ENCODE measurements at regions not wholly inside any gene's neighbourhood (a gene's known extent, or its start where the extent isn't known, plus 50 kb on each side); places are given as distances from the start of the nearest gene placed in this dataset.

DNA sequence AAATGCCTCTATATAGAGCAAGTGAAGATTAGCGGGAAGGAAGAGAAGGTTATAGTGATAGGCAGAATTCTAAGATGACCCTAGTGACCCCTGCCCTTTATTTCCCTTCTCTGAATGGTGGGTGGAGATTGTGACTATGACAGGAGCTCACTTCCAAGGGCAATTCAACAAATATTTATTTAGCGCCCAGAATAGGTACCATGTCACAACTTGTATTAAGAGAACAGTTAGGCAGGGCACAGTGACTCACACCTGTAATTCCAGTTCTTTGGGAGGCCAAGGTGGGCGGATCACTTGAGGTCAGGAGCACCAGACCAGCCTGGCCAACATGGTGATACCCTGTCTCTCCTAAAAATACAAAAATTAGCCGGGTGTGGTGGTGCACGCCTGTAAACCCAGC, 236.0 kb upstream of the POGK start:
- TF ChIP-seq, protein P1, sequence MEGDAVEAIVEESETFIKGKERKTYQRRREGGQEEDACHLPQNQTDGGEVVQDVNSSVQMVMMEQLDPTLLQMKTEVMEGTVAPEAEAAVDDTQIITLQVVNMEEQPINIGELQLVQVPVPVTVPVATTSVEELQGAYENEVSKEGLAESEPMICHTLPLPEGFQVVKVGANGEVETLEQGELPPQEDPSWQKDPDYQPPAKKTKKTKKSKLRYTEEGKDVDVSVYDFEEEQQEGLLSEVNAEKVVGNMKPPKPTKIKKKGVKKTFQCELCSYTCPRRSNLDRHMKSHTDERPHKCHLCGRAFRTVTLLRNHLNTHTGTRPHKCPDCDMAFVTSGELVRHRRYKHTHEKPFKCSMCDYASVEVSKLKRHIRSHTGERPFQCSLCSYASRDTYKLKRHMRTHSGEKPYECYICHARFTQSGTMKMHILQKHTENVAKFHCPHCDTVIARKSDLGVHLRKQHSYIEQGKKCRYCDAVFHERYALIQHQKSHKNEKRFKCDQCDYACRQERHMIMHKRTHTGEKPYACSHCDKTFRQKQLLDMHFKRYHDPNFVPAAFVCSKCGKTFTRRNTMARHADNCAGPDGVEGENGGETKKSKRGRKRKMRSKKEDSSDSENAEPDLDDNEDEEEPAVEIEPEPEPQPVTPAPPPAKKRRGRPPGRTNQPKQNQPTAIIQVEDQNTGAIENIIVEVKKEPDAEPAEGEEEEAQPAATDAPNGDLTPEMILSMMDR (IDR thresholded peaks at IDR 0.05; ENCODE audit: insufficient read depth, low read depth, low read length): no peak
- POLR2A ChIA-PET: no interaction called here
- H3K4me3 ChIP-seq (ENCODE audit: low read depth, low read length): no peak overlapping the region
- CTCF ChIA-PET: no interaction called here
- no peak for DNase-seq (ENCODE audit: low read depth)
- H3K27me3 ChIP-seq (ENCODE audit: control insufficient read depth, insufficient read depth, low read length): no peaks in the 10 kb centered on the region
- no peaks in the 10 kb centered on the region for H3K36me3 ChIP-seq (ENCODE audit: control insufficient read depth, insufficient read depth, low read length)

DNA sequence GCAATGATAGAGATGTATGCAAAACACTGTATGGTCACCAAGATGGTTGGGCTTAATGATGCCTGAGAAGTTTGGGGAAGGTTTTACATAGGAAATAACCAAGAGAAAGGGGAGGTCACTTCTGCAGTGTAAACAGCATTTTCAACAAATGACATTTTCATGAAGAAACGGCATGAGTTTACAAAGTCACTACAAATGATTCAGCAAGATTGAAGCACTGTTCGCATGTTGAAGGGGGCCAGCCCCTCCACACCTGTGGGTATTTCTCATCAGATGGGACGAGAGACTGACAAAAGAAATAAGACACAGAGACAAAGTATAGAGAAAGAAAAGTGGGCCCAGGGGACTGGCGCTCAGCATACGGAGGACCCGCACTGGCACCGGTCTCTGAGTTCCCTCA, 234.1 kb upstream of the POGK start:
- POLR2A ChIA-PET: no interaction called here
- CTCF ChIA-PET: no interaction called here
- H3K4me3 ChIP-seq (ENCODE audit: low read depth, low read length): no peak overlapping the region

GRCh38 chr1:166612886-166613285, 226.4 kb upstream of the POGK start:
- TF ChIP-seq, protein P1 (IDR thresholded peaks at IDR 0.05; ENCODE audit: insufficient read depth, low read depth, low read length): no peak
- POLR2A ChIA-PET: no interaction called here
- DNase-seq (ENCODE audit: low read depth): no peak
- no peak overlapping the region for H3K4me3 ChIP-seq (ENCODE audit: low read depth, low read length)
- CTCF ChIA-PET: no interaction called here
- H3K27me3 ChIP-seq (ENCODE audit: control insufficient read depth, insufficient read depth, low read length): no peaks in the 10 kb centered on the region
- H3K36me3 ChIP-seq (ENCODE audit: control insufficient read depth, insufficient read depth, low read length): no peaks in the 10 kb centered on the region

More for the DNA sequence above, 234.1 kb upstream of the POGK start:
- DNase-seq (ENCODE audit: low read depth): no peak
- no peaks in the 10 kb centered on the region for H3K27me3 ChIP-seq (ENCODE audit: control insufficient read depth, insufficient read depth, low read length)
- TF ChIP-seq, protein P1 (IDR thresholded peaks at IDR 0.05; ENCODE audit: insufficient read depth, low read depth, low read length): no peak
- no peaks in the 10 kb centered on the region for H3K36me3 ChIP-seq (ENCODE audit: control insufficient read depth, insufficient read depth, low read length)

- DNase-seq (ENCODE audit: low read depth): no peak
- Histone ChIP-seq H3K36me3 (ENCODE audit: control insufficient read depth, insufficient read depth, low read length) (no peaks in the 10 kb centered on the region), H3K27me3 (ENCODE audit: control insufficient read depth, insufficient read depth, low read length) (no peaks in the 10 kb centered on the region), H3K4me3 (ENCODE audit: low read depth, low read length) (no peak overlapping the region)
- CTCF ChIA-PET: interaction anchor here (0.8 kb wide), 1 partner anchor 8 kb away, joined by 3 read pairs; no protein-coding TSS in a partner anchor
- POLR2A ChIA-PET: no interaction called here
- TF ChIP-seq, protein P1 (IDR thresholded peaks at IDR 0.05; ENCODE audit: insufficient read depth, low read depth, low read length): no peak
Observed at GRCh38 chr1:166616206-166616605, 223.1 kb upstream of the POGK start.

DNA sequence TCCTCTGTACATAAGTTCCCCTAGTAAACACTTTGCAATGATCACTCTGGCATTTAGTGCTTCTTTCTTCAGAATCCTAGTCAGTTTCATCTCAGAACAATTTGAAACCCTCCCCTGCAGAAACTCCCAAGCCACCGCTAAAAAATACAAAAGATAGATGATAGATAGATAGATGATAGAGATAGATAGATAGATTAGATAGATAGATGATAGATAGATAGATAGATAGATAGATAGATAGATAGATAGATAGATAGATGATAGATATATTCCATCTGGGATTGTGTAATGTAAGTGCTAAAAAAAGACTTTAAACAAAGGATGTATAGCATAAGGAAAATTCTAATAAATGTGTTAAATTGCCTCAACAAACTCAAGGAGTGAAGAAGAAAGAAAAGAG, 212.6 kb upstream of the POGK start:
- H3K27me3 ChIP-seq (ENCODE audit: control insufficient read depth, insufficient read depth, low read length): no peaks in the 10 kb centered on the region
- H3K36me3 ChIP-seq (ENCODE audit: control insufficient read depth, insufficient read depth, low read length): no peaks in the 10 kb centered on the region
- TF ChIP-seq, protein P1 (IDR thresholded peaks at IDR 0.05; ENCODE audit: insufficient read depth, low read depth, low read length): no peak
- no peak for DNase-seq (ENCODE audit: low read depth)
- CTCF ChIA-PET: interaction anchor here (1.2 kb wide), 1 partner anchor 9 kb away, joined by 3 read pairs; no protein-coding TSS in a partner anchor
- POLR2A ChIA-PET: no interaction called here
- H3K4me3 ChIP-seq (ENCODE audit: low read depth, low read length): no peak overlapping the region
